Brain microvascular endothelial cell (primary cell): ENCODE measurements at regions not wholly inside any gene's neighbourhood (a gene's known extent, or its start where the extent isn't known, plus 50 kb on each side); places are given as distances from the start of the nearest gene placed in this dataset.

Source experiments
- DNase-seq: peaks from one replicate; pipeline ENCODE4 v3.0.0-alpha.2; 2020
- H3K27ac ChIP-seq: fragments of 250-450 bp; sonication (Bioruptor Pico); 2 replicates; pipeline ENCODE4 v1.5.1; 2020; ENCODE audit warnings: mild to moderate bottlenecking, moderate library complexity
- H3K27me3 ChIP-seq: fragments of 250-450 bp; sonication (Bioruptor Pico); replicated peaks from 2 replicates; pipeline ENCODE4 v1.5.1; 2020; ENCODE audit warnings: mild to moderate bottlenecking
- H3K36me3 ChIP-seq: fragments of 250-450 bp; sonication (Bioruptor Pico); replicated peaks from 2 replicates; pipeline ENCODE4 v1.5.1; 2020; ENCODE audit warnings: mild to moderate bottlenecking
- H3K4me3 ChIP-seq: 2 replicates; pipeline ENCODE4 v1.5.1; 2011; ENCODE audit warnings: low read depth, mild to moderate bottlenecking, control low read depth, low read length, moderate library complexity
- CTCF ChIP-seq: IDR thresholded peaks from 2 replicates; pipeline ENCODE4 v1.5.1; 2011; ENCODE audit warnings: low read depth, mild to moderate bottlenecking, moderate library complexity, low read length, control low read depth, inconsistent platforms; ENCODE audit errors: missing control alignments
- in situ Hi-C: cut with HindIII; loops from 2 replicates; pipeline ENCODE4 v1.10.0; 2017; ENCODE audit warnings: low sequenced_read_pairs, low pct_ligation_motif_present

GRCh38 chr5:63154476-63155309 lies 576.1 kb downstream of the LRRC70 start:
- H3K4me3 ChIP-seq = no peak overlapping the region
- in situ Hi-C loops = no loop called here
- H3K27ac ChIP-seq = no peak overlapping the region
- no peak for TF ChIP-seq CTCF
- DNase-seq = no peak
- no peaks in the 10 kb centered on the region for H3K36me3 ChIP-seq
- no peaks in the 10 kb centered on the region for H3K27me3 ChIP-seq

- Histone ChIP-seq H3K36me3 (no peaks in the 10 kb centered on the region), H3K27ac (no peak overlapping the region), H3K27me3 (no peaks in the 10 kb centered on the region), H3K4me3 (no peak overlapping the region)
- TF ChIP-seq CTCF = no peak
- no peak for DNase-seq
- in situ Hi-C loops = no loop called here
These were observed 574.3 kb downstream of the LRRC70 start for GRCh38 chr5:63152871-63153270.

DNA sequence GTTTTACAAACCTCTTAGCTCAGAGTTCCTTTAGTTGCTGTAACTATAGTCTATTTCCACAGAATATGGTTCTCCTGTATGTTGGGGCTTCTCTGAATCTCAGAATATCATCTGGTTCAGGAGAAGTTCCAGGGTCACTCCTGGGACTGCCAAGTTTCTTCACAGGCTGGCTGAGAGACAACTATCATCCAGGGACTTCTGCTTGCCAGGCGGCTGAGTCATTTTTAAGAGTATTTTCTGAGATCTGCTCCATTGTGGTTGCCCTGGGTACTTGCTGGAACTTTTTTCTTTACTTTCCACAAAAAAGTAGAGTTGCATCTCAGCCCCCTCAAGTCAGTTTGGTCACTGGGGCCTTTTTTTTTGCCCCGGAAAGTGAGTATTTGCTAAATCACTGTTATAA lies 566.5 kb downstream of the LRRC70 start:
- Histone ChIP-seq H3K27me3 (no peaks in the 10 kb centered on the region), H3K4me3 (no peak overlapping the region), H3K36me3 (no peaks in the 10 kb centered on the region), H3K27ac (no peak overlapping the region)
- no peak for DNase-seq
- in situ Hi-C loops = no loop called here
- TF ChIP-seq CTCF = no peak

DNA sequence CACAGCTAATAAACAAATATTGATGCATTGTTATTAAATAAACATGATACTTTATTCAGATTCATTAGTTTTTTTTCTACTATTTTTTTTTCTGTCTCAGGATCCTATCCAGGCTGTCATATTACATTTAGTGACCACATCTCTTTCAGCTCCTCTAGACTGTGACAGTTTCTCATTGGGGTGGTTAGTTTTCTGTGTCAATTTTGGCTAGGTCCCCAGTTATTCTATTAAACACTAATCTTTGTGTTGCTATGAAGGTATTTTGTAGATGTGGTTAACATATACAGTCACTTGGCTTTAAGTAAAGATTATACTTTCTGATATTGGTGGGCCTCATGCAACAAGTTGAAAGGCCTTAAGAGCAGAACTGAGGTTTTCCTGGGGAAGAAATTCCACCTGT lies 563.0 kb downstream of the LRRC70 start:
- DNase-seq = no peak
- H3K27ac ChIP-seq = no peak overlapping the region
- no peak overlapping the region for H3K4me3 ChIP-seq
- in situ Hi-C loops = no loop called here
- no peaks in the 10 kb centered on the region for H3K27me3 ChIP-seq
- TF ChIP-seq CTCF = no peak
- no peaks in the 10 kb centered on the region for H3K36me3 ChIP-seq

DNA sequence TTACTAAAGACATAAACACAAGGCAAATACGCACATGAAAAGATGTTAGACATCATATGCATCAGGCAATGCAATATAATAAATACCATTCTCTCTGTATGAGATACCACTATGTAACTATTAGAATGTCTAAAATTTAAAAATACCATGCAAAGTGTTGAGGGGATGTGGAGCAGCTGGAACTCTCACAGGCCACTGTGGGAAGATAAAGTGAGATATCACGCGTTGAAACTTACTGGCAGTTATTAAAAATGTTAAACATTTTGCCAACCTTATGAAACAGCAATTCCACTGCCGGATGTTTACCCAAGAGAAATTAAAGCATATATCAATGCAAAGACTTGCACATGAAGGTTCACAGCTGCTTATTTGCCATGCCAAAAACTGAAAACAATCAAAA lies 556.7 kb downstream of the LRRC70 start:
- H3K4me3 ChIP-seq = no peak overlapping the region
- TF ChIP-seq CTCF = no peak
- in situ Hi-C loops = no loop called here
- H3K36me3 ChIP-seq = no peaks in the 10 kb centered on the region
- H3K27me3 ChIP-seq = no peaks in the 10 kb centered on the region
- H3K27ac ChIP-seq = no peak overlapping the region
- no peak for DNase-seq
